Subcutaneous abdominal adipose tissue (tissue), 5 donors: ENCODE measurements at regions not wholly inside any gene's neighbourhood (a gene's known extent, or its start where the extent isn't known, plus 50 kb on each side); places are given as distances from the start of the nearest gene placed in this dataset.

Source experiments
- H3K27ac ChIP-seq: one replicate; pipeline ENCODE4 v1.7.0; 2013; ENCODE audit warnings: low read depth, mild to moderate bottlenecking, inconsistent platforms, low read length, moderate library complexity
- H3K27me3 ChIP-seq, 5 donors: one replicate each; pipeline ENCODE4 v1.7.0; 2013; ENCODE audit warnings: low read length in 5 of 5, inconsistent platforms in 1 of 5; ENCODE audit not compliant: control insufficient read depth in 5 of 5, insufficient read depth in 4 of 5
- H3K36me3 ChIP-seq, 5 donors: one replicate each; pipeline ENCODE4 v1.7.0; 2013; ENCODE audit warnings: low read length in 5 of 5; ENCODE audit not compliant: control insufficient read depth in 5 of 5, insufficient read depth in 5 of 5
- H3K4me1 ChIP-seq, 5 donors: one replicate each; pipeline ENCODE4 v1.7.0; 2013; ENCODE audit warnings: low read length in 5 of 5, mild to moderate bottlenecking in 3 of 5, moderate library complexity in 1 of 5; ENCODE audit not compliant: control insufficient read depth in 5 of 5, insufficient read depth in 5 of 5
- H3K4me3 ChIP-seq, 5 donors: one replicate each; pipeline ENCODE4 v1.7.0; 2013; ENCODE audit warnings: low read length in 5 of 5, low read depth in 1 of 5
- H3K9ac ChIP-seq, 5 donors: one replicate each; pipeline ENCODE4 v1.7.0; 2013; ENCODE audit warnings: low read length in 5 of 5, mild to moderate bottlenecking in 4 of 5, moderate library complexity in 3 of 5
- H3K9me3 ChIP-seq, 5 donors: one replicate each; pipeline ENCODE4 v1.7.0; 2013; ENCODE audit warnings: low read length in 5 of 5; ENCODE audit not compliant: control insufficient read depth in 5 of 5
- donor health status: healthy.
- donor health status: healthy.
- donor health status: healthy.
- donor health status: healthy.
- donor health status: healthy.

- no peaks in the 10 kb centered on the region for H3K36me3 ChIP-seq
- no peaks in the 10 kb centered on the region for H3K27me3 ChIP-seq
- H3K4me1 ChIP-seq, result peaks cover 0 to 20% (median 16%) of the 10 kb centered on the region in 5 donors
- no peak overlapping the region for H3K27ac ChIP-seq
- peak overlapping the region; percentile 36 to 79 (median 68) for H3K4me3 ChIP-seq
- peak overlapping the region in 1 of 5 donors; percentile 68 for H3K9ac ChIP-seq
- H3K9me3 ChIP-seq, result no peaks in the 10 kb centered on the region
Measured at GRCh38 chr4:82043809-82044137, 330.0 kb downstream of the HNRNPD start.

DNA sequence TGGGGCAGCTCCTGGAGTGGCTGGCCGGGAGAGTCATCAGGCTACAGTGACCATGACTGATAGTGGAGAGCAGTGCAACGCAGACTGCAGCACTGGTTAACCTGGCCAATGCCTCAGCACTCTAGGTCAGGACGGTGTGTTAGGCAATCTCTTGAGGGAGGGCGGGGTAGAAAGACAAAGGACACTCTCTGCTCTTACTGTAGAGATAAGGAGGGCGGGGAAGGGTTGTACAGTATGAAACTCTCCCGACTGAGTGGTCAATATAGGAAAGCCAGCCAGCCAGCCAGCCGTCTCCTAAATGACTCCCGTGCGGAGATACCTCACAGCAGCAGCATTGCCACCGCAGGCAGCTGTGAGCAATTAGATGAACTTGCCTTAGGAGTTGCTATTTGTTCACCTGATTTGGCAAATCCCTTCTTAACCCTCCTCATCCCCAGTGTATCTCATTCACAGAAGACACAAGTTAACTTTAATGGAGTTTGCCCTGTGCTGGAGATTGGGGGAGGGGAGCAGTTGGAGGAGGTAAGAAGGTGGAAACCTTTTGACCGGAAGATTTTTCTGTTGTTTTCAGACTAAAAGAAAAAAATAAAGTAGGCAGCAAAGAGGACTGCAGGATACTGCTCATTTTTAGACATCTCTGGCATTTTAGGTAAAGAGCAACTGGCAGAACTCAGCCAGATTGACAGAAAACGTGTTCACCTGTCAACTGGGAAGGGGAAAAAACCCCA is 330.5 kb downstream of the HNRNPD start:
- Histone ChIP-seq H3K27me3 (no peaks in the 10 kb centered on the region), H3K9me3 (no peaks in the 10 kb centered on the region), H3K9ac (peak overlapping the region in 1 of 5 donors; percentile 68), H3K4me1 (peaks cover 0 to 20% (median 16%) of the 10 kb centered on the region in 5 donors), H3K36me3 (no peaks in the 10 kb centered on the region), H3K4me3 (peak overlapping the region; percentile 36 to 79 (median 68)), H3K27ac (no peak overlapping the region)

DNA sequence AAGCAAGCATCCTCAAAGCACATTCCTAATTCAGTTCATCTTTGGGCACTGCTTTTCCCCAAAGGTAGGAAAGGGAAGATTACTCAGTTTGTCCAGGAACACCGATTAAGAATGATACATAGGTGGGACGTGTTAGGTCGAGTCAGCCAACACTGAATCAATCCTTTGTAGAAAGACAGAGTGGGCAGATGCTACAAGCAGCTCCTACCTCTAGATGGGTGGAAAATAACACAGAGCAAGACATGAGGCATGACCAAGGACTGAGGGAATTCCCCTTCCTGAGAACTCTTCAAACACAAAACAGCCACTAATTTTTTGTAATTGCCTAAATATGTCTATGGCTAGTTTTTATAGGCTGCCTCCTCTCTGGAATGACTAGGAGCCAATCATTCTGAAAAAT is 331.7 kb downstream of the HNRNPD start:
- Histone ChIP-seq H3K27ac (no peak overlapping the region), H3K9me3 (no peaks in the 10 kb centered on the region), H3K9ac (no peak overlapping the region), H3K4me3 (no peak overlapping the region), H3K36me3 (no peaks in the 10 kb centered on the region), H3K27me3 (no peaks in the 10 kb centered on the region), H3K4me1 (peaks cover 0 to 20% (median 16%) of the 10 kb centered on the region in 5 donors)

- Histone ChIP-seq H3K9me3 (no peaks in the 10 kb centered on the region), H3K27me3 (no peaks in the 10 kb centered on the region), H3K27ac (no peak overlapping the region), H3K9ac (no peak overlapping the region), H3K4me3 (no peak overlapping the region), H3K4me1 (peaks cover 0 to 11% (median 8%) of the 10 kb centered on the region in 5 donors), H3K36me3 (no peaks in the 10 kb centered on the region)
Measured at GRCh38 chr4:82038936-82039335, 334.9 kb downstream of the HNRNPD start.

- peaks cover 0 to 7% (median 0%) of the 10 kb centered on the region in 5 donors for H3K4me1 ChIP-seq
- H3K27ac ChIP-seq, result no peak overlapping the region
- no peak overlapping the region for H3K4me3 ChIP-seq
- H3K36me3 ChIP-seq, result no peaks in the 10 kb centered on the region
- no peak overlapping the region for H3K9ac ChIP-seq
- H3K27me3 ChIP-seq, result no peaks in the 10 kb centered on the region
- no peaks in the 10 kb centered on the region for H3K9me3 ChIP-seq
Measured at GRCh38 chr4:82036181-82036580, 337.6 kb downstream of the HNRNPD start.

DNA sequence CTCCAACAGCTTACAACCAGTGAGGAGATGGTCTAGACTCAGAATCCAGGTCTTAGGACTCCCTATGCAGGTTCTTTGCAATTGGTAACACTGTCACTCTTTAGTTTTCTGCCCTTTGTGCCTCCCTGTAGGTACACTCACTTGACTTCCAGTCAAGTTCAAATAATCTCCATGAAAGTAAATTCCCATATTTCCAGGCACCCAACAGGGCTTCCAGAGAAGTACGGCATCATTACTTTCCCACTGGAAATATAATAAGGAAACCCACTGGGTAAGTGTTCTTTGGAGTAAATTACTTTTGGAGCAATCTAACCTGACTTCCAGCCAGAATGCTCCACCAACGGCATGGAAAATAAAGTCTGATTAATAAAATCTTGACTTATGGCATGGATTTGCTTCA is 338.9 kb downstream of the HNRNPD start:
- Histone ChIP-seq H3K27me3 (no peaks in the 10 kb centered on the region), H3K4me3 (no peak overlapping the region), H3K9me3 (no peaks in the 10 kb centered on the region), H3K4me1 (peaks cover 0 to 7% (median 0%) of the 10 kb centered on the region in 5 donors), H3K36me3 (no peaks in the 10 kb centered on the region), H3K27ac (no peak overlapping the region), H3K9ac (no peak overlapping the region)

DNA sequence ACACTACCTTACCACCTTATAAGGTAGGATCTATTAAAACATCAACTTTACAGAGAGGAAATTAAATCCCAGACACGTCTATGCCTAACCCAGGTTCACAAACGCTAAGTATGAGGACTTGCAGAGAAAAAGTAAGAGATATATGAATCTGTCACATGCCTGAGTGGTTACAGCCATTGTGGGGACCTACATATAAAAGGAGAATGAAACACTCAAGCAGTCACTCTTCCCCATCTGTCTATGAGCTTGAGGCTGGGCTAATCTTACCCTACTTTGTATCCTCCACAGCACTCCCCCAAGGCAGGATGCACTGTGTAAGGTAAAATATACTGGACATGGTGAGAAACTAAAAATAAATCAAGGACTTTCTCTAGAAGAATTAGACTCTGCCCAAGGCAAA is 339.9 kb downstream of the HNRNPD start:
- H3K36me3 ChIP-seq, result no peaks in the 10 kb centered on the region

DNA sequence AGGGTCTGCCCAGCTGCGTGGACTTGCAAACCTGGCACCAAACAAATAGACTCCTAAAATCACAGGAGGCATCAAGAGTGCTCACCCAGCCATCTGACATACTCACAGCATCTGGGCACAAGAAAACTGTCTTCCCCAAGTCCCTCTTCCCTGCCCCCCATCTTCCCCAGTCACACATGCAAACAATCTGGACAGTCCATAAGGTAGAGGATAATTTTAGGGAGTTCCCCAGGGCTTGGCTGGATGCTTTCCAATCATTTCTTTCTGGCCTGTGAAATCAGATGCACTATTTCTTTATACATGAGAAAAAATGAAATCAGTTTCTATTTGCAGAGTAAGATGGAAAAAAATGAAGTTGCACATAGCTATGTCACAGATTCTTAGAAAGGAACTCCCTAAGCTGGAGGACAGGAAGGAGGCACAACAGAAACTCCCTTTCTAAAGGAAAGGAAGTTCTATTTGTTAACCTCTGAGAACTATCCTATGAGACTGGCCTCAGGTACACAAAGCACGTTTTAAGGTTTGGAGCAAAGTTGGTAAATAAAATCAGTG is 342.3 kb downstream of the HNRNPD start:
- Histone ChIP-seq H3K27ac (no peak overlapping the region), H3K27me3 (no peaks in the 10 kb centered on the region), H3K9ac (no peak overlapping the region), H3K4me1 (peaks cover 0 to 7% (median 0%) of the 10 kb centered on the region in 5 donors), H3K9me3 (no peaks in the 10 kb centered on the region), H3K4me3 (no peak overlapping the region), H3K36me3 (no peaks in the 10 kb centered on the region)

More for the DNA sequence above, 339.9 kb downstream of the HNRNPD start:
- Histone ChIP-seq H3K4me3 (no peak overlapping the region), H3K27ac (no peak overlapping the region), H3K9me3 (no peaks in the 10 kb centered on the region), H3K4me1 (peaks cover 0 to 7% (median 0%) of the 10 kb centered on the region in 5 donors), H3K9ac (no peak overlapping the region), H3K27me3 (no peaks in the 10 kb centered on the region)

DNA sequence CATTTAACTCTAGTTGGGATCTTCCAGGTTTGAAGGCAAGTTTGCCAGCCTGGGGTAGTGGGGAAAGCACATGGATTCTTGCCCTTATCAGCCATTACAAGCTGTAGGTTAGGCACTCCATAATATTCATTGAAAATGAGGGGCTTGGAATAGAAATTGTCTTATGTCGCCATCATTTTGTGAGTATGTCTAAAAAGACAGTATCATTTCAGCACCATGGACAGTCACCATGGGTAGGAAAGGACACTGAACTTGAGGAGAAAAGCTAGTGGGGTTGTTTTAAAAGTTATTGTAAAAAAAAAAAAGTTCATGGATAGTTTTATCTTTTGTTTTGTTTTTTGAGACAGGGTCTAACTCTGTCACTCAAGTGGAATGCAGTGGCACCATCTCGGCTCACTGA is 356.1 kb downstream of the HNRNPD start:
- H3K9ac ChIP-seq, result no peak overlapping the region
- H3K4me3 ChIP-seq, result no peak overlapping the region
- no peaks in the 10 kb centered on the region for H3K27me3 ChIP-seq

GRCh38 chr4:82005158-82005557 is 368.6 kb downstream of the HNRNPD start:
- H3K4me1 ChIP-seq, result peaks cover 0 to 5% (median 0%) of the 10 kb centered on the region in 5 donors

More for the DNA sequence above, 356.1 kb downstream of the HNRNPD start:
- no peaks in the 10 kb centered on the region for H3K4me1 ChIP-seq
- H3K36me3 ChIP-seq, result no peaks in the 10 kb centered on the region
- no peak overlapping the region for H3K27ac ChIP-seq
- H3K9me3 ChIP-seq, result no peaks in the 10 kb centered on the region

More at GRCh38 chr4:82005158-82005557, 368.6 kb downstream of the HNRNPD start:
- H3K9me3 ChIP-seq, result no peaks in the 10 kb centered on the region
- H3K36me3 ChIP-seq, result no peaks in the 10 kb centered on the region
- H3K9ac ChIP-seq, result no peak overlapping the region
- no peak overlapping the region for H3K4me3 ChIP-seq
- H3K27ac ChIP-seq, result no peak overlapping the region
- no peaks in the 10 kb centered on the region for H3K27me3 ChIP-seq
